ENCODE measurements at regions not wholly inside any gene's neighbourhood (a gene's known extent, or its start where the extent isn't known, plus 50 kb on each side); places are given as distances from the start of the nearest gene placed in this dataset.

DNA sequence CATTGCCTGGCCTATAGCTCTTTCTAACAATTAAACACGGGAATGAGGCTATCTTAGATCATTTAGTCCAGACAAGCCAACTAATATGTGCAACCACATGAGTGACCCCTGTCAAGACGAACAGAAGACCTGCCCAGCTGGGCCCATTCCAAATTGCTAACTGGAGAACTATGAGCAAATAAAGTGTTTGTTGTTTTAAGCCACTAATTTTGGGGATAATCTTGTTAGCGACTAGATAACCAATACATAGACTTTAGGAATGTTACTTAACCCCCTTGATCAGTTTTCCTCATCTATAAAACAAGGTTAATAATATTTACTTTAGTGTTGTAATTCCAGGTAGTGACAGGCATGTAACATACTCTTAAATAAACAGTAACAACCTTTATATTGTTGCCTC lies 848.3 kb downstream of the METTL15 start:
- TF ChIP-seq, protein P1, sequence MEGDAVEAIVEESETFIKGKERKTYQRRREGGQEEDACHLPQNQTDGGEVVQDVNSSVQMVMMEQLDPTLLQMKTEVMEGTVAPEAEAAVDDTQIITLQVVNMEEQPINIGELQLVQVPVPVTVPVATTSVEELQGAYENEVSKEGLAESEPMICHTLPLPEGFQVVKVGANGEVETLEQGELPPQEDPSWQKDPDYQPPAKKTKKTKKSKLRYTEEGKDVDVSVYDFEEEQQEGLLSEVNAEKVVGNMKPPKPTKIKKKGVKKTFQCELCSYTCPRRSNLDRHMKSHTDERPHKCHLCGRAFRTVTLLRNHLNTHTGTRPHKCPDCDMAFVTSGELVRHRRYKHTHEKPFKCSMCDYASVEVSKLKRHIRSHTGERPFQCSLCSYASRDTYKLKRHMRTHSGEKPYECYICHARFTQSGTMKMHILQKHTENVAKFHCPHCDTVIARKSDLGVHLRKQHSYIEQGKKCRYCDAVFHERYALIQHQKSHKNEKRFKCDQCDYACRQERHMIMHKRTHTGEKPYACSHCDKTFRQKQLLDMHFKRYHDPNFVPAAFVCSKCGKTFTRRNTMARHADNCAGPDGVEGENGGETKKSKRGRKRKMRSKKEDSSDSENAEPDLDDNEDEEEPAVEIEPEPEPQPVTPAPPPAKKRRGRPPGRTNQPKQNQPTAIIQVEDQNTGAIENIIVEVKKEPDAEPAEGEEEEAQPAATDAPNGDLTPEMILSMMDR (IDR thresholded peaks at IDR 0.05) = no peak
- DNase-seq (ENCODE audit: low spot score) (no peak), ATAC-seq (ENCODE audit: low FRiP score) (no peak)

DNA sequence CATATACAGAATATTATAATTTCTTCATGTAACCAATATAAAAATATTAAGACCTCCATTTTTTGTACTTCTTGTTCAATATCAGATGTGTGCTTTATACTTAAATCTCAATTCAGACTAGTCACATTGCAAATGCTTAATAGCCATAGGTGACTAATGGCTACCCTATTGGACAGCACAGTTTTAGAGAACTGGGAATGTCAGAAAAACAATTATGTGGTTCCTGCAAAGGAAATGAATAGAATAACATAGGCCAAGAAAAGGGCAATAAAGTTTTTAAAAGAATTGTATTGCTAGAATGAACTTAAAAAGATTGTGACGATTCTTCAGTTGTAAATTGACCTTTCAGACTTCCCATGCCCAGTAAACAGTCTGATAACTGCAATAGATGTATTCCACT lies 843.0 kb downstream of the METTL15 start:
- no peak for DNase-seq (ENCODE audit: low spot score)
- ATAC-seq (ENCODE audit: low FRiP score) = no peak
- TF ChIP-seq, protein P1 (IDR thresholded peaks at IDR 0.05) = no peak

DNA sequence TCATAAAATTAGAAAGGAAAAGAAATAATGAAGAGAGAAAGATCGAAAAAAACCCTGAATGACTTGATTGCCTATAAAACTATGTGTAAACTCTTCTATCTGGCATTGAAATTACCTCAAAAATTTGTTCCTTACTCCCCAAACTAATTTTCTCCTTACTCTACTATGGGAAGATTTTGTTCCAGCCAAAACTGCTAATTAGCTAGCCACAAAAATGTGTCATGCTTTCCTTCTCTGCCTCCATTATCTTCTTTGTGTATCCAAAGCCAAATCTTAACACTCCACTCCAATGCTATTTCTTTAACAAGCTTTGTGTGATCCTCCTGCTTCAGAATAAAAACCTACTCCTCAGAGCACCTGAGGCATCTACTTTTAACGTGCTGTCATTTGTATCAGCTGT lies 831.2 kb downstream of the METTL15 start:
- no peak for DNase-seq (ENCODE audit: low spot score)
- TF ChIP-seq, protein P1 (IDR thresholded peaks at IDR 0.05) = no peak
- no peak for ATAC-seq (ENCODE audit: low FRiP score)

DNA sequence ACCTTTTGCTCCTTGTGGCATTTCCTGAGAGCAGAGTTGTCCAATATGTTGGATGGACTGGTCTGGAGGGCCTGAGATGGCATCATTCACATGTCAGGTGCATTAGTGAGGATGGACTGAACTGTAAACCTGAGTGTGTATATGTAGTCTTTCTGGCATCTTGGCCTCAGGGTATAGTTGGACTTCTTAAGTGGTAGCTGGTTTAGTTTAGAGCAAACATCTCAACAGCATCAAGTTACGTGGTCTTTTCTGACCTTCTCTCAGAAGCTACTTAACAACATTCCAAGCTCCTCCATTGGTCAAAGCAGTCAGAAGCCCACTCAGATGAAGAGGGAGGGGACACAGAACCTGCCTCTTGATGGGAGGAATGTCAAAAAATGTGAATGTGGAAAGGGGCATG lies 829.9 kb downstream of the METTL15 start:
- TF ChIP-seq, protein P1 (IDR thresholded peaks at IDR 0.05) = no peak
- ATAC-seq (ENCODE audit: low FRiP score) = no peak
- no peak for DNase-seq (ENCODE audit: low spot score)

DNA sequence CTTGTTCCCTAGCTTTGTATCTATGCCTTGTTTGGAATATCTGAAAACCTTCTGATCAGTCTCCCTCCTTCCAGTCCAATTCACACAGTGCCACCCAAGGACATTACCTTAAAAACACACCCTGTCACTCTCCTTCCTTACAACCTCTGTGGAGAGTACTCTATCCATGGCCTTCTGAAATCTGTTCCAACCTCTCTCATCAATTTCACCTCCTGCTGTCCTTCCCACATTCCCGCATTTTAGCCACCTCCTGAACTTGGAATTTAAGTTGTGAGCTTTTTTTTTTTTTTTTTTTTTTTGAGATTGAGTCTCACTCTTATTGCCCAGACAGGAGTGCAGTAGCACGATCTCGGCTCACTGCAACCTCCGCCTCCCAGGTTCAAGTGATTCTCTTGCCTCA lies 824.8 kb downstream of the METTL15 start:
- ATAC-seq (ENCODE audit: low FRiP score) (no peak), DNase-seq (ENCODE audit: low spot score) (no peak)
- TF ChIP-seq, protein P1 (IDR thresholded peaks at IDR 0.05) = no peak

DNA sequence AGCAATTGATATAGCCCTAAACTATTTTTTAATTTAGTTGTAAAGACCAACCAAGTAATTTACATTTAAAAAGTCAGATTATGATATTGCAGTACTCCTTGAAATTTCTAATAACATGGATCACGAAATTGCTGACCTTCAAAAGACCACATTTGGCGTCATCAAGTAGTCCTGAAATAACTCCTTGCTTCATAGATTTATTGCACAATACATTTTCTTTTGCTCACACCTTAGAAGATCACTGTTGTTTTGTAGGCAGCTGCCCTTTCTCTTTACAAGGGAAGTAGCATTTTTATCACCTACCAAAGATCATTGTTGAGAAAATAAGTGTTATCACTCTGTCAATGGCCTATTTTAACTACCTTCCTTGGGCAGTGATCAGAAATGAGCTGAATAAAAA lies 815.8 kb downstream of the METTL15 start:
- DNase-seq (ENCODE audit: low spot score) (no peak), ATAC-seq (ENCODE audit: low FRiP score) (no peak)
- TF ChIP-seq, protein P1 (IDR thresholded peaks at IDR 0.05) = no peak

DNA sequence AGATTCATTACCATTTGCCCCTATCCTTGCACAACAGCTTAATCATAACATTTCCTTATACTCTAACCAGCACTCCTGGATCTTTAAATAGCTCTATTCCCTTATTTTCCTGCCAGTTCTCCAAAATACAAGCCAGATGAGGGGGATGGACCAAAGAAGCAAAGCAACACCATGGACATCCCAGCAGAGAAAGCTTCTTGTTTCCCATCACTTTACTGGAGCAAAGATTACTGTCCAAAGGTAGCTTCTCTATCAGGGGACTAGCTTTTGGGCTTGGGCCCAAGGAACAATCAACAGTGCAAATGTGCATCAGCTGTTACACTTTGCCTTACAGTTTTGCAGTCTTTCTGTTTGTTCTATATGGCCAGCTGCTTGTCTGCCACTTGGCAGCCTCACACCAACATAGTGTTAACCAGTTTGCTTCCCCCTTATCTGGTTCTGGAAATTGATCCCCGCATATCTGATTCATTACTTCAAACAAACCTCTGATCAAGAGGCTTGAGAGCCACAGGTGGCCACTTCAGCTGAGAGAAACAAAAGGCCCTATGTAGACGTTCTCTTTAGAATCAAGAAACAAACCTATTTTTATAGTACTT lies 814.3 kb downstream of the METTL15 start:
- DNase-seq (ENCODE audit: low spot score) (no peak), ATAC-seq (ENCODE audit: low FRiP score) (no peak)
- TF ChIP-seq, protein P1 (IDR thresholded peaks at IDR 0.05) = no peak

Measured in omental fat pad (tissue), 3 donors.